CD14-positive monocyte (primary cell): ENCODE measurements at regions not wholly inside any gene's neighbourhood (a gene's known extent, or its start where the extent isn't known, plus 50 kb on each side); places are given as distances from the start of the nearest gene placed in this dataset.
"Not testable (repeated sequence)": the region's sequence is repeated elsewhere in the genome, so short reads cannot be mapped to it uniquely, and the experiment has no call there.

Experiments used
- DNase-seq, 3 donors: peaks; one replicate each; pipeline ENCODE4 v3.0.0-alpha.2; 2011 to 2022
- H2AFZ ChIP-seq: 2 replicates; pipeline ENCODE4 v1.6.0; 2012; ENCODE audit warnings: mild to moderate bottlenecking, low read depth, low read length, inconsistent platforms; ENCODE audit not compliant: insufficient read depth, poor library complexity, severe bottlenecking
- H3K27ac ChIP-seq, 2 donors: 1 replicate in 1 of 2; 2 replicates in 1 of 2; pipeline ENCODE4 v1.5.1; 2012 to 2013; ENCODE audit warnings: low read length in 2 of 2, control low read depth in 1 of 2, inconsistent platforms in 1 of 2, low read depth in 1 of 2, mild to moderate bottlenecking in 1 of 2
- H3K27me3 ChIP-seq, 2 donors: one replicate each; pipeline versions ENCODE4 v1.6.0 to v1.6.1; 2011 to 2013; ENCODE audit warnings: low read length in 2 of 2; ENCODE audit not compliant: control insufficient read depth in 2 of 2, insufficient read depth in 2 of 2
- H3K36me3 ChIP-seq, 2 donors: replicated peaks in 1 of 2; 1 replicate in 1 of 2; 2 replicates in 1 of 2; pipeline versions ENCODE4 v1.5.1 to v1.6.1; 2012 to 2013; ENCODE audit warnings: low read length in 2 of 2, control low read depth in 1 of 2, inconsistent platforms in 1 of 2, mild to moderate bottlenecking in 1 of 2; ENCODE audit not compliant: insufficient read depth in 2 of 2, control insufficient read depth in 1 of 2
- H3K4me1 ChIP-seq, 2 donors: 1 replicate in 1 of 2; 2 replicates in 1 of 2; pipeline versions ENCODE4 v1.5.1 to v1.6.1; 2012 to 2013; ENCODE audit warnings: low read length in 2 of 2, control low read depth in 1 of 2, inconsistent platforms in 1 of 2, mild to moderate bottlenecking in 1 of 2, moderate library complexity in 1 of 2; ENCODE audit not compliant: insufficient read depth in 2 of 2, control insufficient read depth in 1 of 2
- H3K4me2 ChIP-seq: replicated peaks from 2 replicates; pipeline ENCODE3; 2012; ENCODE audit warnings: low read length, moderate library complexity, mild to moderate bottlenecking; ENCODE audit not compliant: poor library complexity, severe bottlenecking; ENCODE audit errors: extremely low read depth
- H3K4me3 ChIP-seq, 3 experiments: fragments of 200-600 bp in 1 of 3; sonication (generic) in 1 of 3; replicated peaks in 1 of 3; 1 replicate in 2 of 3; 2 replicates in 1 of 3; pipeline ENCODE4 v1.5.1; 2011 to 2013; ENCODE audit warnings: low read length in 3 of 3, mild to moderate bottlenecking in 3 of 3, control low read depth in 2 of 3, low read depth in 2 of 3, inconsistent platforms in 1 of 3, moderate library complexity in 1 of 3
- H3K79me2 ChIP-seq: 2 replicates; pipeline ENCODE4 v1.6.0; 2012; ENCODE audit warnings: mild to moderate bottlenecking, control low read depth, inconsistent platforms, low read length, moderate library complexity; ENCODE audit not compliant: insufficient read depth
- H3K9ac ChIP-seq: 2 replicates; pipeline ENCODE4 v1.6.0; 2017; ENCODE audit warnings: low read length, mild to moderate bottlenecking; ENCODE audit not compliant: insufficient read depth, poor library complexity, severe bottlenecking
- H3K9me3 ChIP-seq, 2 donors: replicated peaks in 1 of 2; 1 replicate in 1 of 2; 2 replicates in 1 of 2; pipeline versions ENCODE4 v1.5.1 to v1.6.1; 2012 to 2013; ENCODE audit warnings: low read length in 2 of 2, control low read depth in 1 of 2; ENCODE audit not compliant: control insufficient read depth in 1 of 2, insufficient read depth in 1 of 2
- H4K20me1 ChIP-seq: 2 replicates; pipeline ENCODE4 v1.6.0; 2012; ENCODE audit warnings: mild to moderate bottlenecking, low read length, control low read depth, moderate library complexity; ENCODE audit not compliant: insufficient read depth
- H3K27ac Mint-ChIP-seq, 7 donors: one replicate each; pipeline ENCODE4 v1.8.0; 2020; ENCODE audit warnings: mild to moderate bottlenecking in 7 of 7, mixed read lengths in 7 of 7, moderate library complexity in 6 of 7, inconsistent platforms in 2 of 7
- H3K27me3 Mint-ChIP-seq, 3 donors: one replicate each; pipeline ENCODE4 v1.8.0; 2021 to 2022; ENCODE audit warnings: low read depth in 3 of 3, mild to moderate bottlenecking in 3 of 3, mixed read lengths in 3 of 3, moderate library complexity in 3 of 3, inconsistent platforms in 1 of 3
- H3K36me3 Mint-ChIP-seq, 2 donors: one replicate each; pipeline ENCODE4 v1.8.0; 2020; ENCODE audit warnings: mixed read lengths in 2 of 2, inconsistent platforms in 1 of 2, mild to moderate bottlenecking in 1 of 2
- H3K4me1 Mint-ChIP-seq: one replicate; pipeline ENCODE4 v1.8.0; 2020; ENCODE audit warnings: mild to moderate bottlenecking, mixed read lengths
- H3K4me3 Mint-ChIP-seq, 2 donors: one replicate each; pipeline ENCODE4 v1.8.0; 2020; ENCODE audit warnings: mild to moderate bottlenecking in 2 of 2, mixed read lengths in 2 of 2, moderate library complexity in 1 of 2
- H3K9me3 Mint-ChIP-seq, 7 donors: one replicate each; pipeline ENCODE4 v1.8.0; 2020 to 2022; ENCODE audit warnings: mixed read lengths in 7 of 7, mild to moderate bottlenecking in 6 of 7, moderate library complexity in 6 of 7, inconsistent platforms in 2 of 7
- CTCF ChIP-seq: fragments of 200-600 bp; IDR thresholded peaks from one replicate; pipeline ENCODE4 v1.8.0; 2022; ENCODE audit warnings: antibody characterized with exemption, mild to moderate bottlenecking
- WGBS: methylation state at CpG from one replicate; pipeline ENCODE4 v1.1.5; 2013; ENCODE audit warnings: missing lambda C conversion rate; ENCODE audit not compliant: insufficient coverage; 5-methylcytosine and 5-hydroxymethylcytosine counted together
- intact Hi-C, 2 donors: fragments of 100-400 bp; cut with micrococcal nuclease; formaldehyde crosslinking; loops; one replicate each; pipeline versions ENCODE4 v1.15.0 to v1.15.1; 2023

- WGBS: no CpG with 5 or more reads among the region's 2 CpGs
- H3K4me1 Mint-ChIP-seq: peaks cover 24% of the 10 kb centered on the region
- Histone ChIP-seq H3K9ac (no peak overlapping the region), H3K4me3 (no peak overlapping the region), H3K27me3 (no peaks in the 10 kb centered on the region), H3K36me3 (no peaks in the 10 kb centered on the region), H4K20me1 (no peaks in the 10 kb centered on the region), H3K9me3 (no peaks in the 10 kb centered on the region), H3K79me2 (no peaks in the 10 kb centered on the region), H3K27ac (no peak overlapping the region), H3K4me2 (no peak overlapping the region), H3K4me1 (peaks cover 19 to 22% of the 10 kb centered on the region in 2 donors), H2AFZ (no peak overlapping the region)
- H3K36me3 Mint-ChIP-seq: no peaks in the 10 kb centered on the region
- peaks cover 0 to 2% (median 1%) of the 10 kb centered on the region in 3 donors for H3K27me3 Mint-ChIP-seq
- no peak overlapping the region for H3K27ac Mint-ChIP-seq
- H3K9me3 Mint-ChIP-seq: peaks cover 0 to 2% (median 0%) of the 10 kb centered on the region in 7 donors
- intact Hi-C loops: no loop called here
- TF ChIP-seq CTCF: no peak
- DNase-seq: no peak
- H3K4me3 Mint-ChIP-seq: no peak overlapping the region
These were observed 270.8 kb downstream of the CD83 start for GRCh38 chr6:14388371-14388770.

GRCh38 chr6:14389776-14390175 lies 272.2 kb downstream of the CD83 start:
- H4K20me1 ChIP-seq: not testable (repeated sequence)
- WGBS: 100% methylated on average over 1 of the region's 2 CpGs
- H3K27ac Mint-ChIP-seq: peak overlapping the region in 1 of 7 donors; percentile 2

More at GRCh38 chr6:14389776-14390175, 272.2 kb downstream of the CD83 start:
- H3K27ac ChIP-seq, H3K27me3 Mint-ChIP-seq, H3K4me3 Mint-ChIP-seq, H3K4me3 ChIP-seq, H3K9me3 ChIP-seq, H3K36me3 Mint-ChIP-seq, H3K27me3 ChIP-seq, DNase-seq, H2AFZ ChIP-seq, H3K4me2 ChIP-seq, H3K36me3 ChIP-seq, intact Hi-C loops, H3K79me2 ChIP-seq, H3K9ac ChIP-seq, H3K9me3 Mint-ChIP-seq: not testable (repeated sequence)
- peaks cover 13% of the 10 kb centered on the region for H3K4me1 Mint-ChIP-seq
- H3K4me1 ChIP-seq: peaks cover 10 to 11% of the 10 kb centered on the region in 2 donors
